A549 (cell line): ENCODE measurements at regions not wholly inside any gene's neighbourhood (a gene's known extent, or its start where the extent isn't known, plus 50 kb on each side); places are given as distances from the start of the nearest gene placed in this dataset.

Experiments
- ATAC-seq, 2 experiments: fragments of 200-7000 bp in 1 of 2; fragments of >200 bp in 1 of 2; cut with Nextera tagmentation in 1 of 2; cut with Tn5 transposase in 1 of 2; 3 replicates each; pipeline versions ENCODE4 v1.8.0 to v1.9.1; 2018 to 2020; ENCODE audit warnings: mild to moderate bottlenecking in 1 of 2, moderate library complexity in 1 of 2
- CTCF ChIA-PET: fragments of 300-600 bp; sonication (Branson Sonifier 250); formaldehyde crosslinking; extraction: SDS; loops from one replicate; lab custom pipeline; 2021; ENCODE audit warnings: antibody characterized with exemption, inconsistent platforms; lab: Yijun Ruan, JAX
- POLR2A ChIA-PET: fragments of 350-600 bp; formaldehyde crosslinking; extraction: SDS; loops from one replicate; lab custom pipeline; 2021; ENCODE audit warnings: antibody characterized with exemption, inconsistent platforms; lab: Yijun Ruan, JAX
- DNase-seq, 2 experiments: peaks; one replicate each; pipeline versions ENCODE4 v3.0.0 to v3.0.0-alpha.2; 2011 to 2016; ENCODE audit warnings: low read depth in 1 of 2, low spot score in 1 of 2
- FAIRE-seq: peaks from 2 replicates; lab custom pipeline; 2011; peaks lifted over from hg19 to GRCh38; lab: Jason Lieb, UNC
- H3K27ac ChIP-seq, 2 experiments: fragments of >200 bp; sonication (Bioruptor Twin); formaldehyde crosslinking; 3 replicates each; pipeline ENCODE4 v1.5.1; 2016 to 2017
- H3K4me1 ChIP-seq: fragments of >200 bp; sonication (Bioruptor Twin); formaldehyde crosslinking; 3 replicates; pipeline ENCODE4 v1.6.1; 2016
- H3K4me2 ChIP-seq: fragments of >200 bp; sonication (Bioruptor Twin); formaldehyde crosslinking; 3 replicates; pipeline ENCODE4 v1.6.1; 2016
- H3K4me3 ChIP-seq: fragments of >200 bp; sonication (Bioruptor Twin); formaldehyde crosslinking; 3 replicates; pipeline ENCODE4 v1.5.1; 2016
- H3K9me3 ChIP-seq: fragments of >200 bp; sonication (Bioruptor Twin); formaldehyde crosslinking; 3 replicates; pipeline ENCODE4 v1.6.1; 2016
- BCL3 ChIP-seq: fragments of >200 bp; sonication (Bioruptor Twin); formaldehyde crosslinking; IDR thresholded peaks from 3 replicates; pipeline ENCODE4 v1.6.1; 2016
- CBX2 ChIP-seq: fragments of 200-600 bp; sonication (generic); IDR thresholded peaks from 2 replicates; pipeline ENCODE4 v1.6.1; 2016; ENCODE audit warnings: low read depth, mild to moderate bottlenecking, borderline replicate concordance
- CBX8 ChIP-seq: fragments of 200-600 bp; sonication (generic); IDR thresholded peaks from 2 replicates; pipeline ENCODE4 v1.6.1; 2016
- CHD2 ChIP-seq: fragments of 150-350 bp; IDR thresholded peaks from 2 replicates; pipeline ENCODE4 v1.6.1; 2014; ENCODE audit warnings: low read length; ENCODE audit not compliant: partially characterized antibody
- CHD4 ChIP-seq: fragments of 200-600 bp; sonication (generic); IDR thresholded peaks from 2 replicates; pipeline ENCODE4 v1.6.1; 2016; ENCODE audit warnings: antibody characterized with exemption, mild to moderate bottlenecking, borderline replicate concordance
- E2F6 ChIP-seq: IDR thresholded peaks from 2 replicates; pipeline ENCODE4 v1.6.1; 2012; ENCODE audit warnings: low read depth, borderline replicate concordance
- EHF ChIP-seq: fragments of 250-450 bp; sonication (Bioruptor Pico); IDR thresholded peaks from 2 replicates; pipeline ENCODE4 v1.5.0; 2020; ENCODE audit warnings: mild to moderate bottlenecking
- EHMT2 ChIP-seq: fragments of 200-600 bp; sonication (generic); IDR thresholded peaks from 2 replicates; pipeline ENCODE4 v1.6.1; 2016; ENCODE audit warnings: antibody characterized with exemption, low read depth, mild to moderate bottlenecking, moderate library complexity
- EP300 ChIP-seq, 2 experiments: fragments of >200 bp; sonication (Bioruptor Twin); formaldehyde crosslinking; IDR thresholded peaks; 2 replicates in 1 of 2; 3 replicates in 1 of 2; pipeline ENCODE4 v1.6.1; 2016 to 2017
- ESRRA ChIP-seq: fragments of 150-350 bp; IDR thresholded peaks from 2 replicates; pipeline ENCODE4 v1.6.1; 2014; ENCODE audit warnings: mild to moderate bottlenecking, low read length, borderline replicate concordance
- FOSB ChIP-seq: fragments of 250-450 bp; sonication (Bioruptor Pico); IDR thresholded peaks from 2 replicates; pipeline ENCODE4 v1.5.0; 2020; ENCODE audit warnings: mild to moderate bottlenecking, moderate library complexity
- FOSL2 ChIP-seq, 2 experiments: fragments of 450-650 bp in 1 of 2; fragments of >200 bp in 1 of 2; sonication (Bioruptor Twin) in 1 of 2; formaldehyde crosslinking; IDR thresholded peaks; 2 replicates each; pipeline versions ENCODE4 v1.5.0 to v1.6.1; 2016 to 2020; ENCODE audit warnings: mild to moderate bottlenecking in 1 of 2, moderate library complexity in 1 of 2
- FOXS1 ChIP-seq: fragments of 250-450 bp; sonication (Bioruptor Pico); IDR thresholded peaks from 2 replicates; pipeline ENCODE4 v1.5.0; 2020; ENCODE audit warnings: mild to moderate bottlenecking, moderate library complexity
- GATA3 ChIP-seq: IDR thresholded peaks from 2 replicates; pipeline ENCODE4 v1.6.1; 2012; ENCODE audit warnings: borderline replicate concordance
- HES2 ChIP-seq: fragments of >200 bp; sonication (Bioruptor Twin); formaldehyde crosslinking; IDR thresholded peaks from 2 replicates; pipeline ENCODE4 v1.6.1; 2016
- HMGXB4 ChIP-seq: fragments of 250-450 bp; sonication (Bioruptor Pico); IDR thresholded peaks from 2 replicates; pipeline ENCODE4 v1.5.0; 2021; ENCODE audit warnings: mild to moderate bottlenecking, moderate library complexity, borderline replicate concordance
- HOXA7 ChIP-seq: fragments of 250-450 bp; sonication (Bioruptor Pico); IDR thresholded peaks from 2 replicates; pipeline ENCODE4 v1.5.0; 2020; ENCODE audit warnings: mild to moderate bottlenecking, moderate library complexity
- HOXB13 ChIP-seq: fragments of 250-450 bp; sonication (Bioruptor Pico); IDR thresholded peaks from 2 replicates; pipeline ENCODE4 v1.5.0; 2020; ENCODE audit warnings: low read depth, mild to moderate bottlenecking, moderate library complexity
- JUN ChIP-seq, 2 experiments: fragments of >200 bp; sonication (Bioruptor Twin); formaldehyde crosslinking; IDR thresholded peaks; 2 replicates in 1 of 2; 3 replicates in 1 of 2; pipeline ENCODE4 v1.6.1; 2016 to 2017
- JUNB ChIP-seq: fragments of >200 bp; sonication (Bioruptor Twin); formaldehyde crosslinking; IDR thresholded peaks from 2 replicates; pipeline ENCODE4 v1.6.1; 2016
- KDM5A ChIP-seq: fragments of 200-600 bp; sonication (generic); IDR thresholded peaks from 2 replicates; pipeline ENCODE4 v1.6.1; 2016; ENCODE audit warnings: antibody characterized with exemption, mild to moderate bottlenecking
- MAFK ChIP-seq: fragments of 450-650 bp; IDR thresholded peaks from 2 replicates; pipeline ENCODE4 v1.6.1; 2014; ENCODE audit not compliant: partially characterized antibody
- NPAS2 ChIP-seq: fragments of 250-450 bp; sonication (Bioruptor Pico); IDR thresholded peaks from 2 replicates; pipeline ENCODE4 v1.8.0; 2022; ENCODE audit warnings: mild to moderate bottlenecking, moderate library complexity, borderline replicate concordance
- NR3C1 ChIP-seq: fragments of >200 bp; sonication (Bioruptor Twin); formaldehyde crosslinking; IDR thresholded peaks from 3 replicates; pipeline ENCODE4 v1.6.1; 2017
- PHF8 ChIP-seq: fragments of 200-600 bp; sonication (generic); IDR thresholded peaks from 2 replicates; pipeline ENCODE4 v1.6.1; 2016; ENCODE audit warnings: low read depth, mild to moderate bottlenecking, antibody characterized with exemption, moderate library complexity, borderline replicate concordance
- POLR2AphosphoS2 ChIP-seq: conservative IDR thresholded peaks from 2 replicates; pipeline ENCODE4 v1.6.1; 2012; ENCODE audit warnings: low read length, improper control_type of control experiment, inconsistent platforms
- RAD21 ChIP-seq, 2 experiments: fragments of >200 bp in 1 of 2; sonication (Bioruptor Twin) in 1 of 2; formaldehyde crosslinking in 1 of 2; IDR thresholded peaks in 1 of 2; conservative IDR thresholded peaks in 1 of 2; 2 replicates in 1 of 2; 3 replicates in 1 of 2; pipeline ENCODE4 v1.6.1; 2012 to 2018; ENCODE audit warnings: inconsistent platforms in 1 of 2
- RARB ChIP-seq: fragments of 250-450 bp; sonication (Bioruptor Pico); IDR thresholded peaks from 2 replicates; pipeline ENCODE4 v1.8.0; 2021; ENCODE audit warnings: mild to moderate bottlenecking, moderate library complexity
- RCOR1 ChIP-seq: fragments of 150-350 bp; IDR thresholded peaks from 2 replicates; pipeline ENCODE4 v1.6.1; 2014; ENCODE audit warnings: antibody characterized with exemption, low read length, low read depth
- RFX5 ChIP-seq: fragments of 450-650 bp; IDR thresholded peaks from 2 replicates; pipeline ENCODE4 v1.7.1; 2014; ENCODE audit warnings: antibody characterized with exemption, mild to moderate bottlenecking, moderate library complexity
- SREBF2 ChIP-seq: fragments of 450-650 bp; IDR thresholded peaks from 2 replicates; pipeline ENCODE4 v1.6.1; 2014; ENCODE audit warnings: mild to moderate bottlenecking, moderate library complexity
- USF2 ChIP-seq: fragments of 450-650 bp; IDR thresholded peaks from 2 replicates; pipeline ENCODE4 v1.6.1; 2014; ENCODE audit warnings: antibody characterized with exemption
- WGBS: methylation state at CpG from one replicate; pipeline ENCODE4 v1.1.6; 2017; ENCODE audit errors: missing lambda C conversion rate; 5-methylcytosine and 5-hydroxymethylcytosine counted together
- TF ChIP-seq, protein P1 (sequence below): IDR thresholded peaks from 2 replicates; pipeline ENCODE4 v1.6.1; 2012

DNA sequence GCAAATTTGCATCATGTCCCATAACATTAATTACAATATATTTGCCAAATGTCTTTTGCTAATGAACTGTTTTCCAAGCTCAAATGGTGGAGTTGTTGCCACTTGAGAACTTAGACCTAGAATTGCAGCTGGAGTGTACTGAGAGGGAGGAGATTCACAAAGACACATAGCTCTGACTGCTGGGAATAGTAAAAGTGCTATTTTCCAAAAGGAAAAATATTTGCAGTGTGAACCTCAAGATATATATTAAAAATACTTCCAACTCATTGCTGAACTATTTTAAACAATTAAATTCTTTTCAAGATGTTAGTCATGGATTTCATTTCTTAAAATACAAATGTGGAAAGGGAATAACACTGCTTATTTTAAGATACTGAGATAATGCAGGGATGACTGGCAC lies 666.8 kb upstream of the ARPP21 start:
- H3K4me2 ChIP-seq = no peak overlapping the region
- H3K4me3 ChIP-seq = no peak overlapping the region
- H3K4me1 ChIP-seq = no peaks in the 10 kb centered on the region
- H3K27ac ChIP-seq = no peak overlapping the region
- no peak for DNase-seq
- POLR2A ChIA-PET = no interaction called here
- TF ChIP-seq HOXA7 (CRISPR knock-in tag) (no peak), MAFK (no peak), EHMT2 (no peak), NR3C1 (no peak), PHF8 (no peak), JUNB (no peak), CHD4 (no peak), RCOR1 (no peak), HOXB13 (CRISPR knock-in tag) (no peak), CBX8 (no peak), CBX2 (no peak), JUN (IDR thresholded peaks at IDR 0.05) (no peak)
- TF ChIP-seq, all 56 proteins: peak for 0
- FAIRE-seq = no peak
- no peak for ATAC-seq
- CTCF ChIA-PET = no interaction called here
- no peaks in the 10 kb centered on the region for H3K9me3 ChIP-seq

- Histone ChIP-seq H3K9me3 (no peaks in the 10 kb centered on the region), H3K4me3 (no peak overlapping the region), H3K4me2 (no peak overlapping the region), H3K27ac (no peak overlapping the region), H3K4me1 (no peaks in the 10 kb centered on the region)
- no peak for FAIRE-seq
- CTCF ChIA-PET = interaction anchor here (0.6 kb wide), 1 partner anchor 334 kb away, joined by 3 read pairs; no protein-coding TSS in a partner anchor
- POLR2A ChIA-PET = no interaction called here
- WGBS = 12% methylated on average over 1 of the region's 1 CpG
- ATAC-seq = no peak
- no peak for DNase-seq
- TF ChIP-seq JUN (IDR thresholded peaks at IDR 0.05) (no peak), EP300 (IDR thresholded peaks at IDR 0.05) (no peak), BCL3 (no peak), KDM5A (no peak), HOXA7 (CRISPR knock-in tag) (no peak), RFX5 (no peak), CHD2 (no peak)
Measured at GRCh38 chr3:34973586-34973985, 665.7 kb upstream of the ARPP21 start.

DNA sequence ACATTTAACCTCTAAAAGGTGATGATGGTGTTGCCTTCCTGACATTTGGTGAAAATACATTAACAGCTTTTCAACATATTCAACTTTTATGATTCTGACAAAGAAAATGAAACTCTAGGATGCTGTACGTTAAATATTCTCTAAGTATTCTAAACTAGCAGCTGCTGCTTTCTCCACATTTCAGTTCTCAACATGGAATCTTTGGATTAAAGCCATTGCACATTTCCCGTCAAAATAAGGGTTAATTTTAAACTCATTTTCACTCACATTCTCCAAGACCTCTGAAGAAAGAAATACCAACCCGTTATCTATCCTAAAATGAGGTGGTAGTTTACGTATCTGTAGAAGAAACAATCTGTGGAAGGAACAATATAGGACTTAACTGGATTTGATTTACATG lies 655.7 kb upstream of the ARPP21 start:
- Histone ChIP-seq H3K4me1 (no peaks in the 10 kb centered on the region), H3K4me3 (no peak overlapping the region), H3K27ac (no peak overlapping the region), H3K9me3 (no peaks in the 10 kb centered on the region), H3K4me2 (no peak overlapping the region)
- no peak for DNase-seq
- 11% methylated on average over 4 of the region's 4 CpGs for WGBS
- ChIA-PET CTCF (no interaction called here), POLR2A (no interaction called here)
- FAIRE-seq = no peak
- ATAC-seq = no peak
- TF ChIP-seq RAD21 (conservative IDR thresholded peaks at IDR 0.05 in 1 of 2, IDR thresholded peaks at IDR 0.05 in 1 of 2) (no peak), RARB (CRISPR knock-in tag) (no peak), SREBF2 (no peak), HMGXB4 (CRISPR knock-in tag) (no peak), USF2 (no peak), HES2 (no peak), FOSB (CRISPR knock-in tag) (no peak), CHD2 (no peak), FOXS1 (CRISPR knock-in tag) (no peak), GATA3 (no peak), FOSL2 (IDR thresholded peaks at IDR 0.05) (no peak), FOSL2 (CRISPR knock-in tag; IDR thresholded peaks at IDR 0.05) (no peak), NPAS2 (no peak), POLR2AphosphoS2 (no peak), EHF (CRISPR knock-in tag) (no peak), ESRRA (no peak), CHD4 (no peak), RCOR1 (no peak), E2F6 (no peak)
- TF ChIP-seq, protein P1, sequence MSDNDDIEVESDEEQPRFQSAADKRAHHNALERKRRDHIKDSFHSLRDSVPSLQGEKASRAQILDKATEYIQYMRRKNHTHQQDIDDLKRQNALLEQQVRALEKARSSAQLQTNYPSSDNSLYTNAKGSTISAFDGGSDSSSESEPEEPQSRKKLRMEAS = no peak
